CD14-positive monocyte (primary cell): ENCODE measurements at regions not wholly inside any gene's neighbourhood (a gene's known extent, or its start where the extent isn't known, plus 50 kb on each side); places are given as distances from the start of the nearest gene placed in this dataset.

Source experiments
- DNase-seq, 3 donors: peaks; one replicate each; pipeline ENCODE4 v3.0.0-alpha.2; 2011 to 2022
- H2AFZ ChIP-seq: 2 replicates; pipeline ENCODE4 v1.6.0; 2012; ENCODE audit warnings: mild to moderate bottlenecking, low read depth, low read length, inconsistent platforms; ENCODE audit not compliant: insufficient read depth, poor library complexity, severe bottlenecking
- H3K27ac ChIP-seq, 2 donors: 1 replicate in 1 of 2; 2 replicates in 1 of 2; pipeline ENCODE4 v1.5.1; 2012 to 2013; ENCODE audit warnings: low read length in 2 of 2, control low read depth in 1 of 2, inconsistent platforms in 1 of 2, low read depth in 1 of 2, mild to moderate bottlenecking in 1 of 2
- H3K27me3 ChIP-seq, 2 donors: one replicate each; pipeline versions ENCODE4 v1.6.0 to v1.6.1; 2011 to 2013; ENCODE audit warnings: low read length in 2 of 2; ENCODE audit not compliant: control insufficient read depth in 2 of 2, insufficient read depth in 2 of 2
- H3K36me3 ChIP-seq, 2 donors: replicated peaks in 1 of 2; 1 replicate in 1 of 2; 2 replicates in 1 of 2; pipeline versions ENCODE4 v1.5.1 to v1.6.1; 2012 to 2013; ENCODE audit warnings: low read length in 2 of 2, control low read depth in 1 of 2, inconsistent platforms in 1 of 2, mild to moderate bottlenecking in 1 of 2; ENCODE audit not compliant: insufficient read depth in 2 of 2, control insufficient read depth in 1 of 2
- H3K4me1 ChIP-seq, 2 donors: 1 replicate in 1 of 2; 2 replicates in 1 of 2; pipeline versions ENCODE4 v1.5.1 to v1.6.1; 2012 to 2013; ENCODE audit warnings: low read length in 2 of 2, control low read depth in 1 of 2, inconsistent platforms in 1 of 2, mild to moderate bottlenecking in 1 of 2, moderate library complexity in 1 of 2; ENCODE audit not compliant: insufficient read depth in 2 of 2, control insufficient read depth in 1 of 2
- H3K4me2 ChIP-seq: replicated peaks from 2 replicates; pipeline ENCODE3; 2012; ENCODE audit warnings: low read length, moderate library complexity, mild to moderate bottlenecking; ENCODE audit not compliant: poor library complexity, severe bottlenecking; ENCODE audit errors: extremely low read depth
- H3K4me3 ChIP-seq, 3 experiments: fragments of 200-600 bp in 1 of 3; sonication (generic) in 1 of 3; replicated peaks in 1 of 3; 1 replicate in 2 of 3; 2 replicates in 1 of 3; pipeline ENCODE4 v1.5.1; 2011 to 2013; ENCODE audit warnings: low read length in 3 of 3, mild to moderate bottlenecking in 3 of 3, control low read depth in 2 of 3, low read depth in 2 of 3, inconsistent platforms in 1 of 3, moderate library complexity in 1 of 3
- H3K79me2 ChIP-seq: 2 replicates; pipeline ENCODE4 v1.6.0; 2012; ENCODE audit warnings: mild to moderate bottlenecking, control low read depth, inconsistent platforms, low read length, moderate library complexity; ENCODE audit not compliant: insufficient read depth
- H3K9ac ChIP-seq: 2 replicates; pipeline ENCODE4 v1.6.0; 2017; ENCODE audit warnings: low read length, mild to moderate bottlenecking; ENCODE audit not compliant: insufficient read depth, poor library complexity, severe bottlenecking
- H3K9me3 ChIP-seq, 2 donors: replicated peaks in 1 of 2; 1 replicate in 1 of 2; 2 replicates in 1 of 2; pipeline versions ENCODE4 v1.5.1 to v1.6.1; 2012 to 2013; ENCODE audit warnings: low read length in 2 of 2, control low read depth in 1 of 2; ENCODE audit not compliant: control insufficient read depth in 1 of 2, insufficient read depth in 1 of 2
- H4K20me1 ChIP-seq: 2 replicates; pipeline ENCODE4 v1.6.0; 2012; ENCODE audit warnings: mild to moderate bottlenecking, low read length, control low read depth, moderate library complexity; ENCODE audit not compliant: insufficient read depth
- H3K27ac Mint-ChIP-seq, 7 donors: one replicate each; pipeline ENCODE4 v1.8.0; 2020; ENCODE audit warnings: mild to moderate bottlenecking in 7 of 7, mixed read lengths in 7 of 7, moderate library complexity in 6 of 7, inconsistent platforms in 2 of 7
- H3K27me3 Mint-ChIP-seq, 3 donors: one replicate each; pipeline ENCODE4 v1.8.0; 2021 to 2022; ENCODE audit warnings: low read depth in 3 of 3, mild to moderate bottlenecking in 3 of 3, mixed read lengths in 3 of 3, moderate library complexity in 3 of 3, inconsistent platforms in 1 of 3
- H3K36me3 Mint-ChIP-seq, 2 donors: one replicate each; pipeline ENCODE4 v1.8.0; 2020; ENCODE audit warnings: mixed read lengths in 2 of 2, inconsistent platforms in 1 of 2, mild to moderate bottlenecking in 1 of 2
- H3K4me1 Mint-ChIP-seq: one replicate; pipeline ENCODE4 v1.8.0; 2020; ENCODE audit warnings: mild to moderate bottlenecking, mixed read lengths
- H3K4me3 Mint-ChIP-seq, 2 donors: one replicate each; pipeline ENCODE4 v1.8.0; 2020; ENCODE audit warnings: mild to moderate bottlenecking in 2 of 2, mixed read lengths in 2 of 2, moderate library complexity in 1 of 2
- H3K9me3 Mint-ChIP-seq, 7 donors: one replicate each; pipeline ENCODE4 v1.8.0; 2020 to 2022; ENCODE audit warnings: mixed read lengths in 7 of 7, mild to moderate bottlenecking in 6 of 7, moderate library complexity in 6 of 7, inconsistent platforms in 2 of 7
- WGBS: methylation state at CpG from one replicate; pipeline ENCODE4 v1.1.5; 2013; ENCODE audit warnings: missing lambda C conversion rate; ENCODE audit not compliant: insufficient coverage; 5-methylcytosine and 5-hydroxymethylcytosine counted together
- intact Hi-C, 2 donors: fragments of 100-400 bp; cut with micrococcal nuclease; formaldehyde crosslinking; loops; one replicate each; pipeline versions ENCODE4 v1.15.0 to v1.15.1; 2023
- TF ChIP-seq, protein P1 (sequence below): fragments of 200-600 bp; IDR thresholded peaks from one replicate; pipeline ENCODE4 v1.8.0; 2022; ENCODE audit warnings: antibody characterized with exemption, mild to moderate bottlenecking

DNA sequence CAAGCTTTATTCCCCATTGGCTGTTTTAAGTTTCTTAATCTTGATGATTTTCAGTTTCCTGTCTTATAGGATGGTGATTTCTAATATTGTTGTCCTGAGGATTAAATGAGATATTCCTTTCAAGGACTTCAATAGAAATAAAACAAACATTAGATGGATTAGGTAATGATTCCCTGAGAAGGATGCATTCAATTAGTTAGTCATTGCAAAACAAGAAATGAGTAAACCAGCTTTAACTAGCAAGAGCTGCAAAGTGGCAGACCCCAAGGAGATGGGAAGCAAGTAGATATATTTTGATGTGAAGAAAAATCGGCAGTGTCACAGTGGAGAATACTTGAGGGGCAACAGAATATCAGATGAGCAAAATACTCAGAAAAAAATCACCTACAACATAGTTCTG lies 849.1 kb downstream of the TUSC7 start:
- H3K9ac ChIP-seq: no peak overlapping the region
- Mint-ChIP-seq H3K4me3 (no peak overlapping the region), H3K9me3 (peaks cover 0 to 5% (median 3%) of the 10 kb centered on the region in 7 donors), H3K4me1 (no peaks in the 10 kb centered on the region), H3K27me3 (peaks cover 2 to 4% (median 3%) of the 10 kb centered on the region in 3 donors), H3K27ac (no peak overlapping the region), H3K36me3 (no peaks in the 10 kb centered on the region)
- no peaks in the 10 kb centered on the region for H3K79me2 ChIP-seq
- H3K9me3 ChIP-seq: no peaks in the 10 kb centered on the region
- no peak overlapping the region for H3K27ac ChIP-seq
- H2AFZ ChIP-seq: no peak overlapping the region
- H3K4me3 ChIP-seq: no peak overlapping the region
- H3K27me3 ChIP-seq: no peaks in the 10 kb centered on the region
- peaks cover 0 to 3% of the 10 kb centered on the region in 2 donors for H3K4me1 ChIP-seq
- no CpG with 5 or more reads among the region's 1 CpG for WGBS
- TF ChIP-seq, protein P1, sequence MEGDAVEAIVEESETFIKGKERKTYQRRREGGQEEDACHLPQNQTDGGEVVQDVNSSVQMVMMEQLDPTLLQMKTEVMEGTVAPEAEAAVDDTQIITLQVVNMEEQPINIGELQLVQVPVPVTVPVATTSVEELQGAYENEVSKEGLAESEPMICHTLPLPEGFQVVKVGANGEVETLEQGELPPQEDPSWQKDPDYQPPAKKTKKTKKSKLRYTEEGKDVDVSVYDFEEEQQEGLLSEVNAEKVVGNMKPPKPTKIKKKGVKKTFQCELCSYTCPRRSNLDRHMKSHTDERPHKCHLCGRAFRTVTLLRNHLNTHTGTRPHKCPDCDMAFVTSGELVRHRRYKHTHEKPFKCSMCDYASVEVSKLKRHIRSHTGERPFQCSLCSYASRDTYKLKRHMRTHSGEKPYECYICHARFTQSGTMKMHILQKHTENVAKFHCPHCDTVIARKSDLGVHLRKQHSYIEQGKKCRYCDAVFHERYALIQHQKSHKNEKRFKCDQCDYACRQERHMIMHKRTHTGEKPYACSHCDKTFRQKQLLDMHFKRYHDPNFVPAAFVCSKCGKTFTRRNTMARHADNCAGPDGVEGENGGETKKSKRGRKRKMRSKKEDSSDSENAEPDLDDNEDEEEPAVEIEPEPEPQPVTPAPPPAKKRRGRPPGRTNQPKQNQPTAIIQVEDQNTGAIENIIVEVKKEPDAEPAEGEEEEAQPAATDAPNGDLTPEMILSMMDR: no peak
- no peaks in the 10 kb centered on the region for H3K36me3 ChIP-seq
- no peaks in the 10 kb centered on the region for H4K20me1 ChIP-seq
- no peak overlapping the region for H3K4me2 ChIP-seq
- intact Hi-C loops: no loop called here
- no peak for DNase-seq

DNA sequence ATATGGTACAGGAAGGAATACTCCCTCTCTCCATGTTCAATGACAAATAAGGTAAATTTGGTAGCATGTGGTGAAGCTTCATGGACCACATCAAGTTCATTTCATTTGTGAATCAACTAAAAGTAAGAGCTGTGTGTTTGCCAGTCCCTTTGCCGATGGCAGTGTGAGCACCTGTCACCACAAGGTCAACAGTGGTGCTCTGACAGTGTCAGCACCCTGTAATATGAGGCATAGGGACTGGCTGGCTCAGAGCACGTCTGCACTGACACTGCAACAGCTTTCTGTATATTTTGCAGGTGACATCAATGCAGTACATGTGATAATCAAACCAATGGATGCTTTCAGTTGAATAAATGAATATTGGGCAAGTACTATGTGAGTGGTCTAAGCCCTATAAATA lies 852.4 kb downstream of the TUSC7 start:
- Histone ChIP-seq H3K4me3 (no peak overlapping the region), H3K79me2 (no peaks in the 10 kb centered on the region), H3K36me3 (no peaks in the 10 kb centered on the region), H3K27me3 (no peaks in the 10 kb centered on the region), H3K9ac (no peak overlapping the region), H3K4me1 (peaks cover 6 to 9% of the 10 kb centered on the region in 2 donors), H4K20me1 (no peaks in the 10 kb centered on the region), H3K4me2 (no peak overlapping the region), H3K27ac (no peak overlapping the region), H2AFZ (no peak overlapping the region), H3K9me3 (no peaks in the 10 kb centered on the region)
- Mint-ChIP-seq H3K9me3 (peaks cover 0 to 8% (median 2%) of the 10 kb centered on the region in 7 donors), H3K4me1 (peaks cover 6% of the 10 kb centered on the region), H3K27ac (no peak overlapping the region), H3K4me3 (no peak overlapping the region), H3K27me3 (peaks cover 2 to 4% (median 3%) of the 10 kb centered on the region in 3 donors), H3K36me3 (no peaks in the 10 kb centered on the region)
- TF ChIP-seq, protein P1: no peak
- 94% methylated on average over 2 of the region's 2 CpGs for WGBS
- no peak for DNase-seq
- intact Hi-C loops: no loop called here
